NCI-H345 treated with DMSO at 0.1 percent for 48 hours (cell line): ENCODE measurements at regions not wholly inside any gene's neighbourhood (a gene's known extent, or its start where the extent isn't known, plus 50 kb on each side); places are given as distances from the start of the nearest gene placed in this dataset.
"Not testable (repeated sequence)": the region's sequence is repeated elsewhere in the genome, so short reads cannot be mapped to it uniquely, and the experiment has no call there.

Experiments
- DNase-seq: peaks from one replicate; lab custom pipeline; 2025; ENCODE audit not compliant: unreplicated experiment; lab: John Stamatoyannopoulos, UW

DNA sequence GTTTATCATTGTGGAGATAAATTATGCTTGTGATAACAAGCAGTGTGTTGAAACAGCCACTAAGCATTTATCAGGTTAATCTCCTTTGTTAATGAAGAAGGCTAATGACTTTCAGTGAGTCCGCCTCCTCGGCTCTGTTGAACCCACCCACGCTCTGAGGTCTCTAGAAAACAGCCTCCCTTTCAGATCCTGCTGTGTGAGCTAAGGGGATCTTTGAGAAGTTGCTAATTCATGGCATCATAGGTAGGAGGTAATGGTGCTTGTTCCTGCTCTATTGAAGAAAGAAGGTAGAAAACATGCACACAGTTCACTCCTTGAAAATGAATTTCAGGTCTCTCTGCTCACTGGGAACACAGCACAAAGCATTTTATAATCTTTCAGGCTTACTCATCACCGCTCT is 483.9 kb downstream of the AACS start:
- no peak for DNase-seq

DNA sequence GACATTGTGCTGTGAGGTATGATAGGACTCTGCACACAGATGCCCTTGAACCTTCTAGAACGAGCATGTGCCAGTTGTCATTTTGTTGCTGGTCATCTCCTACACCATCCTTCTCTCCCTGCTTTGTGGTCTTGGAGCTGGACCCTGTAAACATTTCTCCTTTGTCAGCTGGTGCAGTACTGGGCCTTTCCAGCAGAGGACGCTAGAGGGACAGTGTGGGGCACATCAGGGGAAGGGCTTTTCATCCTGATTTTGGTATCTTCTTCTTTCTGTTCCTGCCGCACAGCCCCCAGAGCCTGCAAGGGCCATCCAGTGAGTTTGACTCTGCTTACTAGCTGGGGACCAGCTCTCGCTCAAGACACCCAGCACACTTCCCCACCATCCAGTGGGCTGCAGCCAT is 484.6 kb downstream of the AACS start:
- no peak for DNase-seq

DNA sequence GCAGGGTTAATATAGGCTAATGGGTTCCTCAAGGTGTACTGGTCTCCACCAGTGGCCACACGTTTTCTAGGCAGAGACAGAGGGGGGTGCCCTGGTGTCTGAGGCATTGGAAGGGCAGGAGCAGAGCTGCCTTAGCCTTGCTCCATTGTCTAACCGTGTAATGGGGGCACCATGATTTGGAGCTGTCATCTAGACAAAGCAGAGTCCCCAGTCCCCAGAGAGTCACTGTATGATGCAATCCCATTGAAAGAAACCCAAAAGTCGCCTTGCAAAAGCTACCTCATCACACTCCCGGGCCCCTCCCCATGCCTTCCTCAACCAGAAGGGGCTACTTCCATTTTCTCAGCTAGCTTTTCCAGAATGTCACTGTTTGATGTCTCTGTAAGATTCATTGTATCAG is 487.1 kb downstream of the AACS start:
- no peak for DNase-seq

DNA sequence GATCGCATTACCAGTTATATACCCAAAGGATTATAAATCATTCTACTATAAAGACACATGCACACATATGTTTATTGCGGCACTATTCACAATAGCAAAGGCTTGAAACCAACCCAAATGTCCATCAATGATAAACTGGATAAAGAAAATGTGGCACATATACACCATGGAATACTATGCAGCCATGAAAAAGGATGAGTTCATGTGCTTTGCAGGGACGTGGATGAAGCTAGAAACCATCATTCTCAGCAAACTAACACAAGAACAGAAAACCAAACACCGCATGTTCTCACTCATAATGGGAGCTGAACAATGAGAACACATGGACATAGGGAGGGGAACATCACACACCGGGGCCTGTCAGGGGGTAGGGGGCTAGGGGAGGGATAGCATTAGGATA is 495.8 kb downstream of the AACS start:
- not testable (repeated sequence) for DNase-seq

DNA sequence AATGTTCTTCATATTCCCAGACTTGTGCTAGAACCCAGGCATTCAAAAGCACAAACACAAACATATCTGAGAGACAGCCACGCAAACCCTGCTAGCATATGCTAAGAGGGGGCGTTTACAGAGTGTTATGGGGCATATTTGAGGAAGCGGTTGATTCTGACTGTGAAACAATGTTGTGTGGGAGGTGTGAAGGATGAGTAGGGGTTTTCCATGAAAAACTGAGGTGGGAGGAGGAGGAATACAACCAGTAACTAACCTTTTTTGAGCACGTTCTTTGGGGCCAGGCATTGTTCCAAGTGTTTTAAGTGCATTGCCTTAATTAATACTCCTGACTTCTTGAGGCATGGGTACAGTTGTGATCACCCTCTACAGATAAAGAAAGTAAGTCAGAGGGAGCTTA is 499.5 kb downstream of the AACS start:
- no peak for DNase-seq

DNA sequence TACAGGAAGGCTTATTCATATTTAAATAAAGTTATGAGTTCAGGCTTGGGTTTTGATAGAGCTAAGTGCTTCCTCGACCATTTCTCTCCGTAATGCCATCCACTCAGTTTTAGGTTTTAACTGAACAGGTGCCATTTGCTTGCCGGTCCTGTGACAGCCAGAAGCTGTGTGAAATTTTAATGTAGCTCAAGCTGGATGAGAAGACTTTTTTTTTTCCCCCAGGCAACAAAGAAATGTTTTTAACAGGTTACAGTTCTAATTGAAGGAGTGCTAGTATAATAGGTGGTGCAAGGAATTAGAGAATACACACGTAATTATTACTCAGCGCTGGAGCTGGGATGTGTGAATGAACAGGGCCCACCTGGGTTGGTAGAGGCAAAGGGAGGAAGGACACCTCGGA is 502.3 kb downstream of the AACS start:
- no peak for DNase-seq

DNA sequence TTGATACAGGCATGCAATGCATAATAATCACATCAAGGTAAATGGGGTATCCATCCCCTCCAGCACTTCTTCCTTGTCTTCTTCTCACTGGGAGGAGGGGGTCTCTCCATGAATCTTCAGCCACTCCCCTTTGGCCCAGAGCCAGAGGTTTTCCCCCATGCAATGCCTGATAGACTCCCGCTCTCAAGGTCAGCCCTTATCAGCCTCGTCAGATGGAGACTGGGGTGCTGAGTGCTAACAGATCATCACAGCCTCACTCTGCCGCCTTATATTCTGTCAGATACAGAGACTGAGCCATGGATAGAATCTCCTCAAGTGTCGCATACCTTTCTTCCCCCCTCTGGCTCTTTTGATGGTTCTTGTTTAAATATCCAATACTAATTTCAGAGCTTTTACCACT is 503.1 kb downstream of the AACS start:
- no peak for DNase-seq

DNA sequence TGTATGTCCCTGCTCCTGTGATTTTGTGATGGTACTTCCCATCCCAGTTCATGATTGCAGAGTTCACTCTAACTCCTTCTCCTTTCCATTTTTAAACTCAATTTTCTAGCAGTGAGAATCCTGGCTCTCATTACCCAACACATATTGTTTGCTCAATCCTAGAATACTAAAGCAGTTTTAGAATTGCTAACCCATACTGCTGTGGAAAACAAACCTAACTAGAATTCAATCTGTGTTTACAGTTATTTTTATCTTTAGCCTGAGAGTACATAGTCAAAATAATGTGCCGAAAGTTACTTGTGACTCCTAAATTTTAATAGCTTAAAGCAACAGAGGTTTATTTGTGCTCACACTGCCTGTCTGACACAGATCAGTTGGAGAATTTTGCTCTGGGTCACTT is 508.0 kb downstream of the AACS start:
- DNase-seq: no peak

DNA sequence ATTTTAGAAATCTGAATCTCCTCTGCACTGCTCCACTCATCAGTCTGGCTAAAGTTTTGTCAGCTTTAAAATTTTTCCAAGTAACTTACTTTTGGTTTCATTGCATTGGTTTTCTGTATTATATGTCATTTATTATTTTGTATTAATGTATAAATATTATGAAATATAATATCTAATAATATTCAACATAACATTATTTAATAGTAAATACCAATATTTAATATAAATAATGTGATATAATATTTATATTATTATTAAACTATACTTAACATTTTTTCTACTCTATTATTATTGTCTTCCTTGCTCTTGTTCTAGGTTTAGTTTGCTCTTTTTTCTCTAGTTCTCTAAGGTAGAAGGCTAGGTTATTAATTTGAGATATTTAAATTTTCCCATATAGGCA is 512.1 kb downstream of the AACS start:
- DNase-seq: no peak

DNA sequence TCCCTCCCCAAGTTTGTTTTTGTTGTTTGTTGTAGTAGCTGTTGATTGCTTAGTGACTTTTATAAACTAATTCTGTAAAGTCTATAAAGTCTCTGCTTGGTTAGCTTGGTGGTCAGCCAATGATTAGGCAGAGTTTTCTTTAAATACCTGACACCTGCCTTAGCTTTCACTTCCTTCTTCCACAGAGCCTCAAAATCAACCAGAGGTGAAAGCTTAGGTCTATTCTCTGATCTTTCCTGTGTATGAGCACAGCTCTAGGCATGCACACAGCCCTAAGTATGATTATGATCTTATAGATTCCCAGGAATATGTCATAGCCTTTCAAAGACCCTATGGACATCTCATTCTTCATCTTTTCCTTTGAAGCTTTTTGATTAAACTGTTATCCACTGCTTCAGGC is 514.7 kb downstream of the AACS start:
- no peak for DNase-seq

DNA sequence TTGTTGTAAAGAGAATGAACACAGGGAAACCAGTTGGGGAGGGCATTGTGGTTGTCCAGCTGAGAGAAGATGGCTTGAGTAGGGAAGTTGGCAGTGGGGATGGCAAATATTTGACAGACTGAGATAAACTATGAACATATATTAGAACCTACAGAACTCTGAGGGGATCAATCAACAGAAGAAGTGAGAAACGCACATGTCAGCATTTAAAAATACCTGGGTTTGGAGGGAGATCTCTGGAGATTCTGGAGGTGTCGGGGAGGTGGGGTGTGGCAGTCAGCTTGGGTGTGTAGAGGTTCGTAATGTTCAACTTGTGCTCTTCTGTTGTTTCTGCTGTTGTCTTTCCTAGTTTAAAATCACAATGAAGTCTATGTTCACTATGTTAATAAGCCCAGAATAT is 517.8 kb downstream of the AACS start:
- no peak for DNase-seq

DNA sequence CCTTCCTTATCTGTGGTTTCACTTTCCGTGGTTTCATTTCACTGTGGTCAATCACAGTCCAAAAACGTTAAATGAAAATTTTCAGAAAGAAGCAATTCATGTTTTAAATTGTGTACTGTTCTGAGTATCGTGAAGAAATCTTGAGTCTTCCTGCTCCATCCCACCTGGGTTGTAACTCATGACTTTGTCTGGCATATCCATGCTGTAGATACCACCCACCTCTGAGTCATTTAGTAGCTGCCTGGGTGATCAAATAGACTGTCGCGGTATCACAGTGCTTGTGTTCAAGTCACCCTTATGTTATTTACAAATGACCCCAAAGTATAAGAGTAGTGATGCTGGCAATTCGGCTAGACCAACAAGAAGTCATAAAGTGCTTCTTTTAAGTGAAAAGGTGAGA is 521.2 kb downstream of the AACS start:
- no peak for DNase-seq

DNA sequence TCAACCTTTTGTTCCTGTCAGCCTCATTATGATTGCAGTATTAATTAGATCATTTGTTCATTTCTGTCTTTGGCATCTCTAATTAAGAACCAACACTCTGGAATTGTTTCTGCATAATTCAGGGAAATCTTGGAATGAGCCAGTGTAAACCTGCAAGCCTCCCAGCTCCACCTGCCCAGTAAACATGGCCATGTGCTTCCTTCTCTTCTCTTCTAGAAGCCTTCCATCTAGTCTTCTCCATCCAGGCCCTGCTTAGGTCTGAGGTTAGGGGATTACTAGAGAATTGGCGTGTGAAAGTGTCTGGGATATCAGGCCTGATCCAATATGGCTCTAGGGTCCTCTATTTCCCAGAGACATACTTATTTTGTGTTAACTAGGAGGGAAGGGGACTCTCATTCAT is 528.0 kb downstream of the AACS start:
- no peak for DNase-seq

DNA sequence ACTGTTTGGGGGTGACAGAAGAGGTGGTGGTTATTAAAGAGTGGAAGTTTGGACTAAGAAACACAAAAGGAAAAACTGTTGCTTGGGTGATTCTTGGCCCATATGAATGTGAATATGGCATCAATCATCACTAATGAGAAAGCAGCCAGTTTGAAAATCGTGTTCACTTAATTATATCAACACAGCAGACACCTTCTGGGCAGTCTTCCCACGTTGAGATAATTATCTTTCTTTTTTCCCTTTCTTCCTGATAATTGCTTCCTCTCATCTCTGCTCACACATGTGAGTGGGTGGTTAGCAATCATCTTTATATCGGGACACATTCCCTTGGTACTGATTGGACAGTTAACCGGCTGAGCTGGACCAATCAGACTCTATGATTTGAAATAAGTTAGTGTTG is 539.7 kb downstream of the AACS start:
- no peak for DNase-seq

DNA sequence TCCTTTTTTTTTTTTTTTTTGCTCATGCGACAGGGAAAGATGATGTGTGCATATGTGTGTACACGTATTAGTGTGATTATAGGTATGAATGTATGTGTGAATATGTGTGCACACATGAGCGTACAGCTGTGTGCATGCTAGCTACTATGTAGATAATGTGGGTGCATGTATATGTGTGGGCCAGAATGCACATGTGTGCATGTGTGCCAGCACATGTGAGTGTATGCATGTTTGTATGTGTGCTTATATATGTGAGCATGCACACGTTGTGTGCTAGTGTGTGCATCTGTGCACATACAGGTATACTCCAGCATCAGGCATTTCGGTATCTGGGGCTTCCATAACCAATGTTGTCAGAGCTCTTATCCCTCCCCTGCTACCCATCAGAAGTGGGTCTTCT is 541.1 kb downstream of the AACS start:
- no peak for DNase-seq

DNA sequence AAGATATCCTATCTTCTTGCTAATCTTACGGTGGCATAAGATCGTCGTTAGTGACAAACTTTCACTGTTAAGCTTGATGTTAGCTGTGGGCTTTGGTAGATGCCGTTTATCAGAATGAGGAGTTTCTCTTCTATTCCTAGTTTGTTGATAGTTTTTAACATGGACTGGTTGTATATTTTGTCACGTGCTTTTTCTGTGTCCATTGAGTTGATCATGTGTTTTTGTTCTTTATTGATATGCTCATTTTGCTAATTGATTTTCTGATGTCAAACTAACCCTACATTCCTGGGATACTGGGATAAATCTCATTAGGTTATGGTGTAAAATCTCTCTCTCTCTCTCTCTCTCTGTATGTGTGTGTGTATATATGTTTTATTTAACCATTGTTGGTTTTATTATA is 545.1 kb downstream of the AACS start:
- no peak for DNase-seq

DNA sequence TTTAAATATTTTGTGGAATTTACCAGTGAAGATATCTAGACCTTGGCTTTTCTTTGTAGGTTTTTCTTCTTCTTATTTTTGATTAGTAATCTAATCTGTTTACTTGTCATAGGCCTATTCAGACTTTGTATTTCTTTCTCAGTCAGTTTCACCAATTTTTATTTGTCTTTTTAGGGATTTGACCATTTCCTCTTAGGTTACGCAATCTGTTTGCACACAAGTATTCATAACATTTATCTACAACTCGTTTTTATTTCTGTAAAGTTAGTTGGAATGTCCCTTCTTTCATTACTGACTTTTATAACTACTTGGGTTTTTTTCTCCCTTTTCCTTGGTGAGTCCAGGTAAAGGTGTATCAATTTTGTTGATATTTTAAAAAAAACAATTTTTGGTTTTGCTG is 545.7 kb downstream of the AACS start:
- DNase-seq: no peak

DNA sequence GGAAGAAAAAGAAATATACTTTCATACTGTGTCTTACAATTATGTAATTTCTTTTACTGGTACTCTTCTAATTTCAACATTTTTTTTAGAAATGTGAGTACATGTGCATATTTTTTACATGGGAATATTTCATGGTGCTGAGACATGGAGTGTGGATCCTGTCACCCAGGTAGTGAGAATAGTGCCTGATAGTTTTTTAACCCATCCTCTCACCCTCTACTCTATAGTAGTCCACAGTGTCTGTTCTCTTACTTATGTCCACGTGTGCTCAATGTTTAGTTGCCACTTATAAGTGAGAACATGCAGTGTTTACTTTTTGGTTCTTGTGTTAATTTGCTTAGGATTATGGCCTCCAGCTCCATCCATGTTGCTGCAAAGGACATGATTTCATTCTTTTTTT is 548.8 kb downstream of the AACS start:
- DNase-seq: no peak

DNA sequence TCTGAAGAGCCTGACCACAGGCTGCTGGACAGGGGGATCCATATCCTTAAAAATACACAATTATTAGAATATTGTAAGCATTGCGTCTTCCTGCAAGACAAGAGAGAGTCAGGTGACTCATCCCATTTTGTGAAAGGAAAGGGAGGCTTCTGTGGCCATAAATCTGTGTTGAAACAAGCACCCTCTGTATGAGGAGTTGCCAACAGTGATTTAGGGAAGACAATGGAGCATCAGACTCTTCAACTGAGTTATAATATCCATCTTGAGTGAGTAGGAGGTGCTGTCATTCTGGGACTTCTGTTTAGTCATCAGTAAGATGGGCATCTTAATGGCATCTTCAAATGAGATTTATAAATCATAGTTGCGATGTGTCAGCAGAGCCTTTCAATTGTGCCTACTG is 554.5 kb downstream of the AACS start:
- DNase-seq: no peak

DNA sequence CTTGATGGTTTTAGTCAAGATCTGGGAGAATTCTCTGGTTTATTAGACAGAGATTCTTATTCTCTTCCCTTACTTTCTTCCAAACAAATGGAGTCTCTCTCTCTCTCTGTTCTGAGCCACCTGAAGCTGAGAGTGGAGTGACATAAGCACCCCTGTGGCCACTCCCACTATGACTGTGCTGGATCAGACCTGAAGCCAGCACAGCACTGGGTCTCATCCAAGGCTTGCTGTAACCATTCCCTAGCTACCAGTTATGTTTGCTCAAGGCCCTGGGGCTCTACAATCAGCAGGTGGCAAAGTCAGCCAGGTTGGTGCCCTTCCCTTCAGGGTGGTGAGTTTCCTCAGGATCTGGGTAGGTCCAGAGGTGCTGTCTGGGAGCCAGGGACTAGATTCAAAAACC is 568.5 kb downstream of the AACS start:
- no peak for DNase-seq

DNA sequence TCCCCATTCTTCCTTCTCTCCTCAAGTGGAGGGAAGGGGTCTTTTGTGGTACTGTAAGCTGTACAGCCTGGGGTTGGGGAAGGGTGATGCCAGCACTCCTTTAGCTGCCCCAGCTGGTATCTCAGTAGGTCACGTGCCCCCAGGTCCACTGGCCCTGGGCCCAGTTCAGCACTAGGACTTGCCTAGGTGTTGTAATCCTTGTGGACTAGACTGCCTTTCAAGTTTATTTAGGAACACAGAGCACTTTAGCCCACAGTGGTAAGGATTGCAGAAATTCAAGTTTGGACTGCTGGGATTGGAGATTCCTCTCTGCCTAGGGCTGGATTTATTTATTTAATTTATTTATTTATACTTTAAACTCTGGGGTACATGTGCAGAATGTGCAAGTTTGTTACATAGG is 569.6 kb downstream of the AACS start:
- DNase-seq: no peak

DNA sequence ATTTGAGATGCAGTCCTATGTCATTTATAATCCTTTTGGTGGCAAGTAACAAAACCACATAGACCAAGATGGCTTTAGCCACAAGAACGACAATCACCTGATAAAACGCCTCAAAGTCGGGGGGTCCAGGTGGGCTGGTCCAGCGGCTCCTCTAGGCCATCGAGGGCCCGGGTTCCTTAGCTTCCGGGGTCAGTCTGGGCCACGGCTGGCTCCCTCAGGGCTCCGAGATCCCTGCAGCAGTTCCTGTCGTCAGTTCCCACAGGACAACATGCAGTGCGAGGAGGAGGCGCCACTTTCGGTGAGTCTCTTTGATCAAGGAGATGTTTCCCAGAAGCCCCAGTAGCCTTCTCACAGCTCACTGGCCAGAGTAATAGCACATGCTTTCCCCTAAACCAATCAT is 574.6 kb downstream of the AACS start:
- DNase-seq: no peak

DNA sequence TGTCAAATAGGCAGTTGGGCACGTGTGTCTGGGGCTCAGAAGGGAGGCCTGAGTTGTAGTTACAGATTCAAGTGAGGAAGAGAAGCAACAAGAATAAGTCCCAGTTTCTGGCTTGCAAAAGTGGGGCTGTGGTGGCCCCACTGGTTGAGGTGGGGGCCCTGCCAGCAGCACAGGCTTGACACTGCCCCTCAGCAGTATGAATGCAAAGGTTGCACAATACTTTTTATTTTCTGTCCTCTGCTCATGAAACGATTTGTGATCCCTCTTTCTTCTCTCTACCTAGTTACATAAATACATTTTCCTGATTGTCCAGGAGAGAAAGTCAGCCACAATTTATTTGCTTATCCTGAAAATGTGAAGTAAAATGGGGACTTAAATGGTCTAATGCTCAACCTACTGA is 577.8 kb downstream of the AACS start:
- no peak for DNase-seq

DNA sequence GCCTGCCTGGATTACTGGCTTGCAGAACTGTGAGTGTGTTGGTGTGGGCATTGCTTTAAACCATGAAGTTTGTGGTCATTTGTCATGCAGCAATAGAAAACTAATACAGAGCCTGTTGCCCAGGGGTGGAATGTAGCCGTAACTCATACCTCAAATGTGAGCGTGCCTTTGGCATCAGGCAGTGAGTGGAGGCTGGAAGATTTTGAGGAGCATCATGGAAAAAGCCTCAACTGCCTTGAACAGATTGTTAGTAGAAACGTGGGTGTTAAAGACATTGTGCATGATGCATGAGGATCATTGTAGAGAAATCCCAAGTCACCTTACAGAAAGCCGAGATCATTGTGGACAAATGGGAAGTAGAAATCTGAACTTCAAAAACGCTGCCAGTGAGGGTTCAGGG is 580.5 kb downstream of the AACS start:
- no peak for DNase-seq
